ENCODE measurements at regions not wholly inside any gene's neighbourhood (a gene's known extent, or its start where the extent isn't known, plus 50 kb on each side); places are given as distances from the start of the nearest gene placed in this dataset.

DNA sequence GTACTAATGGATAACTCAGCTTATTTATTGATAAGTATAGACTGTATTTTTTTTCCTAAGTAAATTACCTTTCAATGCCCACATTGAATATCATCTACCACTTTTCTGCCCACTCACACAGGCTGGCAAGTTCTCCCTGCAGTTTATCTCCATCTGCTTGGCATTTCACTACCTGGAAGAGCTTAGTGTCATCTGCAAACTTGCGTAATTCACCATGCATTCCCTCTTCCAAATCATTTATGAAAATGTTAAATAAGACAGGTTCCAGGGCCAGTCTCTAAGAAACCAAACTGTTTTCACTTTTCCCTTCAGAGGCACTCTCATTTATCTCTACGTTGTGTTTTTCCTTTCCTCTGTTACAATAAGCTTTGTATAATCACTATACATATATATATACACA lies 1076.6 kb downstream of the IGSF11 start:
- Histone ChIP-seq H3K36me3 (ENCODE audit: control insufficient read depth in 1 of 2, insufficient read depth in 2 of 2, low read depth in 1 of 2, low read length in 2 of 2) (no peaks in the 10 kb centered on the region), H3K4me1 (ENCODE audit: control insufficient read depth, insufficient read depth, low read depth, low read length) (no peaks in the 10 kb centered on the region), H2BK15ac (ENCODE audit: low read depth, poor library complexity, severe bottlenecking) (no peak overlapping the region), H4K91ac (ENCODE audit: low read length) (no peak overlapping the region), H3K27me3 (ENCODE audit: control insufficient read depth in 1 of 2, insufficient read depth in 1 of 2, low read length in 2 of 2) (no peaks in the 10 kb centered on the region), H3K9me3 (ENCODE audit: control insufficient read depth, low read length) (no peaks in the 10 kb centered on the region), H3K4me2 (ENCODE audit: low read length, poor library complexity, severe bottlenecking) (no peak overlapping the region), H2AFZ (ENCODE audit: low read depth, low read length) (no peak overlapping the region), H2AK5ac (ENCODE audit: low read length, severe bottlenecking) (no peak overlapping the region), H2BK12ac (ENCODE audit: low read length in 2 of 2) (no peak overlapping the region), H2BK5ac (ENCODE audit: low read depth, low read length, poor library complexity, severe bottlenecking) (no peak overlapping the region), H3K27ac (ENCODE audit: low read length, poor library complexity, severe bottlenecking) (no peak overlapping the region), H3K18ac (ENCODE audit: low read depth in 1 of 2, low read length in 2 of 2) (no peak overlapping the region), H3K9ac (ENCODE audit: low read length) (no peak overlapping the region), H4K8ac (ENCODE audit: low read length) (no peak overlapping the region), H2BK120ac (ENCODE audit: low read depth, low read length) (no peak overlapping the region), H3K79me1 (replicated peaks; ENCODE audit: low read length, poor library complexity, severe bottlenecking) (no peaks in the 10 kb centered on the region), H3K23ac (ENCODE audit: low read length in 2 of 2) (no peak overlapping the region), H3K14ac (ENCODE audit: low read length in 2 of 2) (no peak overlapping the region), H3K4ac (ENCODE audit: low read depth in 1 of 2, low read length in 2 of 2) (no peak overlapping the region), H3K4me3 (ENCODE audit: insufficient read depth in 1 of 2, low read depth in 1 of 2, low read length in 2 of 2) (no peak overlapping the region)
- 100% methylated on average over 1 of the region's 2 CpGs for WGBS
- no peak for DNase-seq

GRCh38 chr3:117962750-117963149 lies 1071.9 kb downstream of the IGSF11 start:
- no peaks in the 10 kb centered on the region for H3K9me3 ChIP-seq (ENCODE audit: control insufficient read depth, low read length)
- H3K27me3 ChIP-seq (ENCODE audit: control insufficient read depth in 1 of 2, insufficient read depth in 1 of 2, low read length in 2 of 2): no peaks in the 10 kb centered on the region
- no peak overlapping the region for H2BK5ac ChIP-seq (ENCODE audit: low read depth, low read length, poor library complexity, severe bottlenecking)
- DNase-seq: no peak
- H3K23ac ChIP-seq (ENCODE audit: low read length in 2 of 2): no peak overlapping the region
- H2AFZ ChIP-seq (ENCODE audit: low read depth, low read length): no peak overlapping the region
- no peak overlapping the region for H2BK12ac ChIP-seq (ENCODE audit: low read length in 2 of 2)
- no peaks in the 10 kb centered on the region for H3K36me3 ChIP-seq (ENCODE audit: control insufficient read depth in 1 of 2, insufficient read depth in 2 of 2, low read depth in 1 of 2, low read length in 2 of 2)
- H4K8ac ChIP-seq (ENCODE audit: low read length): no peak overlapping the region
- H3K4me2 ChIP-seq (ENCODE audit: low read length, poor library complexity, severe bottlenecking): no peak overlapping the region
- no CpG with 5 or more reads among the region's 2 CpGs for WGBS
- H2BK15ac ChIP-seq (ENCODE audit: low read depth, poor library complexity, severe bottlenecking): no peak overlapping the region
- no peak overlapping the region for H2AK5ac ChIP-seq (ENCODE audit: low read length, severe bottlenecking)
- H3K4ac ChIP-seq (ENCODE audit: low read depth in 1 of 2, low read length in 2 of 2): no peak overlapping the region
- H3K14ac ChIP-seq (ENCODE audit: low read length in 2 of 2): no peak overlapping the region
- H3K18ac ChIP-seq (ENCODE audit: low read depth in 1 of 2, low read length in 2 of 2): no peak overlapping the region
- H3K79me1 ChIP-seq (replicated peaks; ENCODE audit: low read length, poor library complexity, severe bottlenecking): no peaks in the 10 kb centered on the region
- H4K91ac ChIP-seq (ENCODE audit: low read length): no peak overlapping the region
- no peaks in the 10 kb centered on the region for H3K4me1 ChIP-seq (ENCODE audit: control insufficient read depth, insufficient read depth, low read depth, low read length)
- H3K4me3 ChIP-seq (ENCODE audit: insufficient read depth in 1 of 2, low read depth in 1 of 2, low read length in 2 of 2): no peak overlapping the region
- no peak overlapping the region for H3K27ac ChIP-seq (ENCODE audit: low read length, poor library complexity, severe bottlenecking)
- no peak overlapping the region for H2BK120ac ChIP-seq (ENCODE audit: low read depth, low read length)
- no peak overlapping the region for H3K9ac ChIP-seq (ENCODE audit: low read length)

GRCh38 chr3:117963858-117964257 lies 1070.8 kb downstream of the IGSF11 start:
- H3K18ac ChIP-seq (ENCODE audit: low read depth in 1 of 2, low read length in 2 of 2): no peak overlapping the region
- H4K91ac ChIP-seq (ENCODE audit: low read length): no peak overlapping the region
- H3K27ac ChIP-seq (ENCODE audit: low read length, poor library complexity, severe bottlenecking): no peak overlapping the region
- H2AK5ac ChIP-seq (ENCODE audit: low read length, severe bottlenecking): no peak overlapping the region
- no peaks in the 10 kb centered on the region for H3K36me3 ChIP-seq (ENCODE audit: control insufficient read depth in 1 of 2, insufficient read depth in 2 of 2, low read depth in 1 of 2, low read length in 2 of 2)
- no peak overlapping the region for H3K9ac ChIP-seq (ENCODE audit: low read length)
- no peak overlapping the region for H3K4me3 ChIP-seq (ENCODE audit: insufficient read depth in 1 of 2, low read depth in 1 of 2, low read length in 2 of 2)
- no peak for DNase-seq
- H3K79me1 ChIP-seq (replicated peaks; ENCODE audit: low read length, poor library complexity, severe bottlenecking): no peaks in the 10 kb centered on the region
- H2BK5ac ChIP-seq (ENCODE audit: low read depth, low read length, poor library complexity, severe bottlenecking): no peak overlapping the region
- H3K4me2 ChIP-seq (ENCODE audit: low read length, poor library complexity, severe bottlenecking): no peak overlapping the region
- no peak overlapping the region for H2AFZ ChIP-seq (ENCODE audit: low read depth, low read length)
- H3K4ac ChIP-seq (ENCODE audit: low read depth in 1 of 2, low read length in 2 of 2): no peak overlapping the region
- WGBS: 83% methylated on average over 1 of the region's 2 CpGs
- H4K8ac ChIP-seq (ENCODE audit: low read length): no peak overlapping the region
- no peaks in the 10 kb centered on the region for H3K27me3 ChIP-seq (ENCODE audit: control insufficient read depth in 1 of 2, insufficient read depth in 1 of 2, low read length in 2 of 2)
- no peak overlapping the region for H3K23ac ChIP-seq (ENCODE audit: low read length in 2 of 2)
- no peak overlapping the region for H2BK12ac ChIP-seq (ENCODE audit: low read length in 2 of 2)
- H3K14ac ChIP-seq (ENCODE audit: low read length in 2 of 2): no peak overlapping the region
- no peaks in the 10 kb centered on the region for H3K9me3 ChIP-seq (ENCODE audit: control insufficient read depth, low read length)
- H3K4me1 ChIP-seq (ENCODE audit: control insufficient read depth, insufficient read depth, low read depth, low read length): no peaks in the 10 kb centered on the region
- no peak overlapping the region for H2BK120ac ChIP-seq (ENCODE audit: low read depth, low read length)
- no peak overlapping the region for H2BK15ac ChIP-seq (ENCODE audit: low read depth, poor library complexity, severe bottlenecking)

- H3K9ac ChIP-seq (ENCODE audit: low read length): no peak overlapping the region
- H2BK5ac ChIP-seq (ENCODE audit: low read depth, low read length, poor library complexity, severe bottlenecking): no peak overlapping the region
- no peak overlapping the region for H3K14ac ChIP-seq (ENCODE audit: low read length in 2 of 2)
- no peaks in the 10 kb centered on the region for H3K79me1 ChIP-seq (replicated peaks; ENCODE audit: low read length, poor library complexity, severe bottlenecking)
- WGBS: 83% methylated on average over 2 of the region's 4 CpGs
- no peak overlapping the region for H3K4ac ChIP-seq (ENCODE audit: low read depth in 1 of 2, low read length in 2 of 2)
- H3K27ac ChIP-seq (ENCODE audit: low read length, poor library complexity, severe bottlenecking): no peak overlapping the region
- H3K4me2 ChIP-seq (ENCODE audit: low read length, poor library complexity, severe bottlenecking): no peak overlapping the region
- H3K4me1 ChIP-seq (ENCODE audit: control insufficient read depth, insufficient read depth, low read depth, low read length): no peaks in the 10 kb centered on the region
- no peaks in the 10 kb centered on the region for H3K27me3 ChIP-seq (ENCODE audit: control insufficient read depth in 1 of 2, insufficient read depth in 1 of 2, low read length in 2 of 2)
- no peak overlapping the region for H2BK12ac ChIP-seq (ENCODE audit: low read length in 2 of 2)
- H3K23ac ChIP-seq (ENCODE audit: low read length in 2 of 2): no peak overlapping the region
- H3K36me3 ChIP-seq (ENCODE audit: control insufficient read depth in 1 of 2, insufficient read depth in 2 of 2, low read depth in 1 of 2, low read length in 2 of 2): no peaks in the 10 kb centered on the region
- H4K91ac ChIP-seq (ENCODE audit: low read length): no peak overlapping the region
- H2BK120ac ChIP-seq (ENCODE audit: low read depth, low read length): no peak overlapping the region
- no peaks in the 10 kb centered on the region for H3K9me3 ChIP-seq (ENCODE audit: control insufficient read depth, low read length)
- H3K18ac ChIP-seq (ENCODE audit: low read depth in 1 of 2, low read length in 2 of 2): no peak overlapping the region
- no peak overlapping the region for H4K8ac ChIP-seq (ENCODE audit: low read length)
- no peak overlapping the region for H2BK15ac ChIP-seq (ENCODE audit: low read depth, poor library complexity, severe bottlenecking)
- DNase-seq: no peak
- no peak overlapping the region for H3K4me3 ChIP-seq (ENCODE audit: insufficient read depth in 1 of 2, low read depth in 1 of 2, low read length in 2 of 2)
- H2AK5ac ChIP-seq (ENCODE audit: low read length, severe bottlenecking): no peak overlapping the region
- no peak overlapping the region for H2AFZ ChIP-seq (ENCODE audit: low read depth, low read length)
These were observed 1069.8 kb downstream of the IGSF11 start for GRCh38 chr3:117964814-117965213.

All from mesenchymal stem cell (in vitro differentiated cells and primary cell).